GM12878 (cell line): ENCODE measurements at regions not wholly inside any gene's neighbourhood (a gene's known extent, or its start where the extent isn't known, plus 50 kb on each side); places are given as distances from the start of the nearest gene placed in this dataset.

ENCODE experiments used
- ATF3 ChIP-seq: IDR thresholded peaks from 2 replicates; pipeline ENCODE4 v1.6.1; 2011; ENCODE audit warnings: low read depth, mild to moderate bottlenecking, low read length, moderate library complexity, borderline replicate concordance; ENCODE audit errors: extremely low read depth
- CBX5 ChIP-seq: sonication (generic); IDR thresholded peaks from 2 replicates; pipeline ENCODE4 v1.6.1; 2016; ENCODE audit warnings: low read depth, moderate library complexity, mild to moderate bottlenecking, inconsistent platforms
- CREB1 ChIP-seq: IDR thresholded peaks from 2 replicates; pipeline ENCODE4 v1.6.1; 2012; ENCODE audit warnings: low read depth, mild to moderate bottlenecking, inconsistent platforms
- CTCF ChIP-seq, 3 experiments: IDR thresholded peaks in 2 of 3; conservative IDR thresholded peaks in 1 of 3; 2 replicates each; pipeline ENCODE4 v1.5.1; 2011; ENCODE audit warnings: low read depth in 3 of 3, low read length in 3 of 3, mild to moderate bottlenecking in 3 of 3, control low read depth in 2 of 3, moderate library complexity in 2 of 3, inconsistent platforms in 1 of 3, mixed read lengths in 1 of 3; ENCODE audit not compliant: control insufficient read depth in 2 of 3, insufficient read depth in 1 of 3; ENCODE audit errors: extremely low read depth in 1 of 3
- EGR1 ChIP-seq, 2 experiments: IDR thresholded peaks; 1 replicate in 1 of 2; 2 replicates in 1 of 2; pipeline ENCODE4 v1.6.1; 2011 to 2012; ENCODE audit warnings: low read depth in 2 of 2, low read length in 2 of 2, borderline replicate concordance in 1 of 2, mild to moderate bottlenecking in 1 of 2, moderate library complexity in 1 of 2
- ESRRA ChIP-seq: IDR thresholded peaks from 2 replicates; pipeline ENCODE4 v1.6.1; 2012; ENCODE audit warnings: mild to moderate bottlenecking, low read length, improper control_type of control experiment
- JUNB ChIP-seq: IDR thresholded peaks from 2 replicates; pipeline ENCODE4 v1.6.1; 2016; ENCODE audit warnings: antibody characterized with exemption, mild to moderate bottlenecking
- KAT2A ChIP-seq: conservative IDR thresholded peaks from 2 replicates; pipeline ENCODE4 v1.6.1; 2011; ENCODE audit warnings: low read depth, low read length; ENCODE audit not compliant: control insufficient read depth
- KDM1A ChIP-seq: fragments of 200-600 bp; sonication (generic); IDR thresholded peaks from 2 replicates; pipeline ENCODE4 v1.6.1; 2016; ENCODE audit warnings: borderline replicate concordance
- POLR2A ChIP-seq: IDR thresholded peaks from 2 replicates; pipeline ENCODE4 v1.6.1; 2011; ENCODE audit warnings: low read depth, mild to moderate bottlenecking, low read length
- SMC3 ChIP-seq: IDR thresholded peaks from 2 replicates; pipeline ENCODE4 v1.6.1; 2011; ENCODE audit warnings: low read length, improper control_type of control experiment, borderline replicate concordance
- TAF1 ChIP-seq: IDR thresholded peaks from 2 replicates; pipeline ENCODE4 v1.6.1; 2011; ENCODE audit warnings: mild to moderate bottlenecking, low read depth, low read length, borderline replicate concordance
- TCF7 ChIP-seq: IDR thresholded peaks from 2 replicates; pipeline ENCODE4 v1.6.1; 2014; ENCODE audit warnings: antibody characterized with exemption, borderline replicate concordance
- TF ChIP-seq, protein P1 (sequence below): IDR thresholded peaks from 2 replicates; pipeline ENCODE4 v1.6.1; 2011; ENCODE audit warnings: low read depth, low read length, improper control_type of control experiment, borderline replicate concordance

- no peak for TF ChIP-seq POLR2A
- TF ChIP-seq EGR1 (IDR thresholded peaks at IDR 0.05; ENCODE audit: borderline replicate concordance in 1 of 2, low read depth in 2 of 2, low read length in 2 of 2), result no peak
- TF ChIP-seq, protein P1, sequence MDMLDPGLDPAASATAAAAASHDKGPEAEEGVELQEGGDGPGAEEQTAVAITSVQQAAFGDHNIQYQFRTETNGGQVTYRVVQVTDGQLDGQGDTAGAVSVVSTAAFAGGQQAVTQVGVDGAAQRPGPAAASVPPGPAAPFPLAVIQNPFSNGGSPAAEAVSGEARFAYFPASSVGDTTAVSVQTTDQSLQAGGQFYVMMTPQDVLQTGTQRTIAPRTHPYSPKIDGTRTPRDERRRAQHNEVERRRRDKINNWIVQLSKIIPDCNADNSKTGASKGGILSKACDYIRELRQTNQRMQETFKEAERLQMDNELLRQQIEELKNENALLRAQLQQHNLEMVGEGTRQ, result no peak
- TF ChIP-seq TAF1, result no peak
- no peak for TF ChIP-seq ATF3
- no peak for TF ChIP-seq CTCF (IDR thresholded peaks at IDR 0.05 in 2 of 3, conservative IDR thresholded peaks at IDR 0.05 in 1 of 3; ENCODE audit: control insufficient read depth in 2 of 3, extremely low read depth in 1 of 3, insufficient read depth in 1 of 3, low read depth in 3 of 3, low read length in 3 of 3)
- TF ChIP-seq ESRRA, result no peak
- no peak for TF ChIP-seq KAT2A
- no peak for TF ChIP-seq CBX5
- TF ChIP-seq KDM1A, result no peak
- TF ChIP-seq JUNB, result no peak
- TF ChIP-seq SMC3, result no peak
- TF ChIP-seq CREB1, result no peak
- no peak for TF ChIP-seq TCF7
These were observed 171.8 kb upstream of the PACRGL start for GRCh38 chr4:20528508-20528907.
